NCI-H1417 treated with DMSO at 0.1 percent for 48 hours (cell line): ENCODE measurements at regions not wholly inside any gene's neighbourhood (a gene's known extent, or its start where the extent isn't known, plus 50 kb on each side); places are given as distances from the start of the nearest gene placed in this dataset.
A peak's percentile ranks its signal among the peaks of the same experiment; 100 is the strongest.

ENCODE experiments used
- DNase-seq: peaks from one replicate; lab custom pipeline; 2025; lab: John Stamatoyannopoulos, UW

GRCh38 chr5:135203019-135203418, 169.0 kb upstream of the PITX1 start:
- no peak for DNase-seq

DNA sequence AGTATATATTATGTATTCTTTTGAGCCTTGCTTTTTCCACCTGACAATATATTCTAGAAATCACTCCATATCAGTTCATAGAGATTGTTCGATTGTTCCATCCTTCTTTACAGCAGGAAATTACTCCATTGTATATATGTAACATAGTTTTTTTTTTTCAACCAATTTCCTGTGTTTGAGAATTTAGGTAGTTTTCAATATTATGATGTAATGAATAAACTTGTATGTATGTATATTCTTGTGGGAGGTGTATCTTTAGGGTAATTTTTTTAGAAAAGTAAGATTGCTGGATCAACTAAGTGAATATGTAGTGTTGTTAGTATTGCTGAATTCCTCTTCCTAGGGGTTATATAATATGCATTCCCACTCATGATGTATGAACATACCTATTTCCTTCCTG, 165.9 kb upstream of the PITX1 start:
- no peak for DNase-seq

DNA sequence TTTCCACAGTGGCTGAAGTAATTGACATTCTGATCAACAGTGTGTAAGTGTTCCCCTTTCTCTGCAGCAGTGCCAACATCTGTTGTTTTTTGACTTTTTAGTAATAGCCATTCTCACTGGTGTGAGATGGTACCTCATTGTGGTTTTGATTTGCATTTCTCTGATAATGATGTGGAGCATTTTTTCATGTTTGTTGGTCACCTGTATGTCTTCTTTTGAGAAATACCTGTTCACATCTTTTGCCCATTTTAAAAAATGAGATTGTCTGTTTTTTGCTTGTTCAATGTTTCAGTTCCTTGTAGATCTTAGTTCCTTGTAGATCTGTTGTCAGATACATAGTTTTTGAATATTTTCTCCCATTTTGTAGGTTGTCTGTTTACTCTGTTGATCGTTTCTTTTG, 162.5 kb upstream of the PITX1 start:
- no peak for DNase-seq

- no peak for DNase-seq
Measured at GRCh38 chr5:135195270-135195608, 161.2 kb upstream of the PITX1 start.

GRCh38 chr5:135194573-135195269, 160.7 kb upstream of the PITX1 start:
- no peak for DNase-seq

DNA sequence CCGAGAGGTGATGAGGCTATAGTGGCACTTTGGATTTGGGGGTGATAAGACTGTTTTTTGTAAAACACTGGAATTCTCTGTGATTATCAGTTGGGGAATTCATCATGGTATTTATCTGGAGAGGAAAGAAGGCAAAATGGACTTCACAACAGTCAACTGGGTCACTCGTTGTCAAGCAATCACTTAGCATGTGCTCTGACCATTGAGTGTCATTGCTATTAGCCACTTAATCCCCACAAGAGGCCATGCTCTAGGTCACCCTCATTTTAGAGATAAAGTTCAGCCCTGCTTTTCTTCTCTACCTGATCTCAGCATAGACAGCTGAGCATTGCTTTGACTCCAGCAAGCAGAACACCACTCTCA, 160.1 kb upstream of the PITX1 start:
- DNase-seq = no peak

DNA sequence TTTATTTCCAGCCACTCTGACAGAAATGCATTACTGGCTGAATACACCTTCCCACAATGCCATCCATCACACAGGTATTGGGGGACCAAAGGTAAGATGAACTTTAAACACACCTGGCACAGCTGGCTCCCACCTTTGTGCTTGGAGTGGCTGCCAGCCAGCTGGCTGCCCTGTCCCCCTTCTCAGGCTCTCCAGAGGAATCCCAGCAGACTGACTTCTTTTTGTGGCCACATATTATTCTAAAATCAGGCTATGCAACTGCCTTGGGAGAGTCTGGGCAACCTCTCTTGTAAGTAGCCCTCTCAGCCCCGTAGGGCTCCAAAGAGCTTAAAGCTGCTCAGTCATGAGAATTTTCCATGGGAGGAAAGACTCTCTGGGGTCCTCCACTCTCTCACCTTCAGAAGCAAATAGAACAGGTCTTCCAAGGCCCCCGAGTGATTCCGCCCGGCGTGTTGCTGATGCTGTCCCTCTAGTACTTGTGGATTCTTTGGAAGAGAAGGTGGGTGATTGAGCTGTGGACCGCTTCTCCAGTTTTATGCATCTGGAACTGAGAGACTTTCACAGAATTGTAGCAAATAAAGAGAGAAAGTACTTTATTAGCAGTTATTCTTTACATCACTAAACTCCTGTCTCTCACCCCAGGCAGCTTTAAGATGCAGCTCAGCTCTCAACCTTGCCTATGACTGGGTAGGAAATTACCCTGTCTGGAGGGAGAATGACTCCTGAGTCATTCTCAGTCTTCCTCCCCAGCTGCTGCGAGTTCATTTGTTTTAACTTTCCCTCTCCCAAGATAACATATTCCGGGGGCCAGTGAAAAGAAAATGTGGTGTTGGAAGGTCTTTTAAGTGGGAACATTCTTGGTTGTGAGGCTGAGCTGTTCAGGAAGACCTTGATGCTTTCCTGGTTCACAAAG, 159.4 kb upstream of the PITX1 start:
- no peak for DNase-seq

GRCh38 chr5:135192351-135192750, 158.3 kb upstream of the PITX1 start:
- no peak for DNase-seq

GRCh38 chr5:135191084-135191826, 157.2 kb upstream of the PITX1 start:
- DNase-seq = no peak

- DNase-seq = no peak
Measured at GRCh38 chr5:135190416-135191083, 156.5 kb upstream of the PITX1 start.

DNA sequence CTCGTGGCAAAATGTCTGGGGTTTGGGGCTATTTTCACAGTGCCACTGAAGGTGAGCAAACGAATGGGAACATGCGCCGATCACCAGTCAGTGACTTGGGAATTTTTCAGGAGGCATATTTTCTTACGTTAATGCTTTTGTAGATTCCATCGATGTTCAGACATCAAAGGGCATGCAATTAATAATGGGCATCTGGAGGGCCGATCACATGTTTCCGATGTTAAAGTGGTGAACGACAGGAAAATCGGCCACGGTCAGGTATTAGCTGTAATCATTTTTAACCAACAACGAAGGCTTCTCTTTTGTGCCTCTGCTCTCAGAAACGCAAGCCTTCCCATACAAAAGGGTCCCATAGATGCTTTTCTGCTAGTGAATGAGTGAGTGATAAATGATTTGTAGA, 155.0 kb upstream of the PITX1 start:
- no peak for DNase-seq

- DNase-seq = no peak
Measured at GRCh38 chr5:135188233-135188914, 154.3 kb upstream of the PITX1 start.

GRCh38 chr5:135186662-135187522, 152.9 kb upstream of the PITX1 start:
- no peak for DNase-seq

DNA sequence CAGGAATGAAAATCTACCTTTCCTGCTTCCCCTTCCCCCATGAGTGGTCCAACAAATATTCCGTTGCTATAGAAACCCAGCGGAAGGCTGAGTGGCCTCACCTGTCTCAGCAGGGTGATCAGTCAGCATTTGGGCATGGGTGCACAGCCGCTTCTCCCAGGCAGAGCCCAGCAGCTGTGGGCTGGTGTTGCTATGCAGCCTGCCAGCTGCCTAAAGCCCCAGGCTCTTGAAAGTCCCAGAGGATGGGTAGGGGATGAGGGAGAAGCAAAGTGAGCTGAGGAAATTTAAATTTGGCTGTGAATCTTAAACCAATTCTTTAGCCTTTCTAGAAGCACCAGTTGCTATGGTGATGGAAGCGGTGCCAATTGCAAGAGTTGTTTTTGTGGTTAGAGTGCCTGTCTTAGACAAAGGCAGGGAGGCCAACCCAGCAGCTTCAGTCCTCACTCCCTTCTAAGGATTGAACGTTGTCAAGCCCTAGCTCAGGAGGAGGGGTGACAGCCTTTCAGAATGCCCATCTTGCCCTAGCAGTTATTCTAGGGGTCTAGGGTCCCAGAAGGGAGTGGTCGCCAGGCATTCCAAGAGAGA, 151.5 kb upstream of the PITX1 start:
- peak; percentile 10 for DNase-seq

DNA sequence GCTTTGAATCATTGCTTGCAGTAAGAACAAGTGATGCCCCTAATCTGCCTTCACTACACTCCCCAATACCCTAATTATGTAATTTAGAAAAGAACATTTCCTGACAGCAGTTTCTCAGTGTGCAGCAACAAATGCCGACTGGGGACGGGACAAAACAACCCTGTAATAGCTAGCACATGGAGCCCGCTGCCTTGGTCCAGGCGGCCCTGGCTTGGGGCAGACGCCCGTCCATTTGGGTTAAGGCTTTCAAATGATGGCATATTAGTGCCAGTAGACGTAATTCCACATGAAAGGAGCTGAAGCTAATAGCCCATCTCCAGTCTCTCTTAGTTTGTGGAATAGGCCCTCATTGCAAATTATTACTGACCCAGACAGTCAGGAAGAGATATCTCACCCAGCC, 150.6 kb upstream of the PITX1 start:
- DNase-seq = no peak

DNA sequence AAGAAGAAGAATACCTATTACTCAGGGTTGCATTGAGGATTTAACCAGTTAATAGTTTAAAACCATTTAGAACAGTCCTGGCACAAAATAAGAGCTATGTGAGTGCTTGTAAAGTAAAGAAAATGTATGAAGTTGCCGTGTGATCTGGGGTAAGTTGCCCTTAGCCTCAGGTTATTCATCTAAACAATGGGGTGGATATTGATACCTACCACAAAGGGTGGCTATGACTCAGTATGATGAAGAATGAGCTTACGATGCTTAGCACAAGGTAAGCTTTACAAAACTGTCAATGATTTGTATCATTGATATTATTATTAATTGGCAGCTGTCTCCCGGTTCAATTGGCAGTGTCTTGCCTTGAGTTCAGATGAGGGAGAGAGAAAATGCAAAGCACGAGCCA, 149.4 kb upstream of the PITX1 start:
- no peak for DNase-seq

- DNase-seq = no peak
Measured at GRCh38 chr5:135182675-135183074, 148.6 kb upstream of the PITX1 start.

GRCh38 chr5:135181653-135182052, 147.6 kb upstream of the PITX1 start:
- DNase-seq = no peak

GRCh38 chr5:135179308-135179980, 145.4 kb upstream of the PITX1 start:
- no peak for DNase-seq
